Bone marrow (tissue), 2 donors: ENCODE measurements at regions not wholly inside any gene's neighbourhood (a gene's known extent, or its start where the extent isn't known, plus 50 kb on each side); places are given as distances from the start of the nearest gene placed in this dataset.
"Not testable (repeated sequence)": the region's sequence is repeated elsewhere in the genome, so short reads cannot be mapped to it uniquely, and the experiment has no call there.

Experiments
- DNase-seq, 2 donors: peaks; one replicate each; lab custom pipeline; 2025; lab: John Stamatoyannopoulos, UW

DNA sequence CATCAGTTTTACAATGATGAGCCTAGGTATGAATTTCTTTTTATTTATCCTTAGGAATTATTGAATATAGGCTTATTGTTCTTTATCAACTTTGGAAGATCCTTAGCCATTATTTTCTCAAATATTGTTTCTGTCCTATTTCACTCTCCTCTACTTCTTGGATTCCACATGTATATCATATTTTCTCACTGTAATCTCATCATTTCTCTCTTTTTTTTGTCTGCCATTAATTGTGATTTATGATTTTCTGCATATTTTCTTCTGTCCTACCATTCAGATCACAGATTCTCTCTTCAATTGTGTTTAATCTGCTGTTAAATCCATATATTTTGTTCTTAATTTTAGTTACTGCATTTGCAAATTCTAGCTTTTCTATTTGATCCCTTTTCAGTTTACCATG is 139.8 kb downstream of the ARRDC3 start:
- DNase-seq: no peak

DNA sequence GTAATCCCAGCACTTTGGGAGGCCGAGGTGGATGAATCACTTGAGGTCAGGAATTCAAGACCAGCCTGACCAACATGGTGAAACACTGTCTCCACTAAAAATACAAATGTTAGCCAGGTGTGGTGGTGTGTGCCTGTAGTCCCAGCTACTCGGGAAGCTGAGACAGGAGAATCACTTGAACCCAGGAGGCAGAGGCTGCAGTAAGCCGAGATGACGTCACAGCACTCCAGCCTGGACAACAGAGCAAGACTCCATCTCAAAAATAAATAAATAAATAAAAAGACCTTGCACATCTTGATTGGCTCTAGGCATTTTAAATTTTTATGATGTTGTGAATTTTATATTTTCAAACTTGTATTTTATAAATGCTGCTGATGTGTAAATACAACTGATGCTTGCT is 141.7 kb downstream of the ARRDC3 start:
- not testable (repeated sequence) for DNase-seq

GRCh38 chr5:91240175-91240574 is 142.9 kb downstream of the ARRDC3 start:
- no peak for DNase-seq

- DNase-seq: no peak
These were observed 147.8 kb downstream of the ARRDC3 start for GRCh38 chr5:91235271-91235694.

- no peak for DNase-seq
These were observed 150.6 kb downstream of the ARRDC3 start for GRCh38 chr5:91232523-91232922.

DNA sequence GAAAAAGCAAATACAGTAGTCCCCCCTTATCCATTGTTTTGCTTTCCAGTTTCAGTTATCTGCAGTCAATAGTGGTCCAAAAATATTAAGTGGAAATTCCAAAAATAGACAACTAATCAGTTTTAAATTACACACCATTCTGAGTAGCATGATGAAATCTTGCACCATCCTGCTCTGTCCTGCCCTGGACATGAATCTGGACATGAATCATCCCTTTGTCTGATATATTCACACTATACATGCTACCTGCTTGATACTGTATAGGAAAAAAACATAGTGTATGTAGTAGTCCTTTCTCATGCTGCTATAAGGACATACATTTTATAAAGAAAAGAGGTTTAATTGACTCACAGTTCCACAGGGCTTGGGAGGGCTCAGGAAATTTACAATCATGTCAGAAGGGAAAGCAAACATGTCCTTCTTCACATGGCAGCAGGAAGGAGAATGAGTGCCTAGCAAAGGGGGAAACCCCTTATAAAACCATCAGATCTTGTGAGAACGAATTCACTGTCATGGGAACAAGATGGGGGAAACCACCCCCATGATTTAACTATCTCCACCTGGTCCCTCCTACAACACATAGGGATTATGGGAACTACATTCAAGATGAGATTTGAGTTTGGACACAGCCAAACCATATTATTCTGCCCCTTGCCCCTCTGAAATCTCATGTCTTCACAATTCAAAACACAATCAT is 153.9 kb downstream of the ARRDC3 start:
- DNase-seq: no peak

DNA sequence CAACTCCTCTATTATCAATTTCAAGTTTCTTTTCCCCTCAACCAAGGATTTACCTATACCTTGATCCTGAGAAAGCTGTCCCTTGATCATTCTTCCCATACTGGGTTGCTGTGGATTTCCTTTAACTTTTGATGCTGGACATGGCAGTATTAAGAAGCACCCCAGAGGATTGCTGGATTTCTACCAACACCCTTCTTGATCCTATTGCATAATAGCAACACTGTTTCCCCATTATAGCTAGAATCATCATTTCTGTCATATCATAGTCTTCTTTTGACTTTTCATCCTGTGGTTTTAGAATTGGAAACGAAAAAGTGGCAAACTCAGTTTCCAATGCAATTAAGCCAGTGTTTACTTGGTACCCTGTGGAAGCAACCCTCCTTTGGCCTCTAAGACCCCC is 154.9 kb downstream of the ARRDC3 start:
- DNase-seq: no peak

- no peak for DNase-seq
These were observed 157.1 kb downstream of the ARRDC3 start for GRCh38 chr5:91225848-91226686.

GRCh38 chr5:91224969-91225368 is 158.1 kb downstream of the ARRDC3 start:
- DNase-seq: no peak

- DNase-seq: no peak
These were observed 158.7 kb downstream of the ARRDC3 start for GRCh38 chr5:91224456-91224855.

GRCh38 chr5:91223886-91224285 is 159.2 kb downstream of the ARRDC3 start:
- DNase-seq: no peak

- DNase-seq: no peak
These were observed 160.6 kb downstream of the ARRDC3 start for GRCh38 chr5:91222482-91222881.

- no peak for DNase-seq
These were observed 161.2 kb downstream of the ARRDC3 start for GRCh38 chr5:91221917-91222316.

- DNase-seq: peak in 1 of 2 donors; percentile 40
These were observed 163.2 kb downstream of the ARRDC3 start for GRCh38 chr5:91219803-91220371.

DNA sequence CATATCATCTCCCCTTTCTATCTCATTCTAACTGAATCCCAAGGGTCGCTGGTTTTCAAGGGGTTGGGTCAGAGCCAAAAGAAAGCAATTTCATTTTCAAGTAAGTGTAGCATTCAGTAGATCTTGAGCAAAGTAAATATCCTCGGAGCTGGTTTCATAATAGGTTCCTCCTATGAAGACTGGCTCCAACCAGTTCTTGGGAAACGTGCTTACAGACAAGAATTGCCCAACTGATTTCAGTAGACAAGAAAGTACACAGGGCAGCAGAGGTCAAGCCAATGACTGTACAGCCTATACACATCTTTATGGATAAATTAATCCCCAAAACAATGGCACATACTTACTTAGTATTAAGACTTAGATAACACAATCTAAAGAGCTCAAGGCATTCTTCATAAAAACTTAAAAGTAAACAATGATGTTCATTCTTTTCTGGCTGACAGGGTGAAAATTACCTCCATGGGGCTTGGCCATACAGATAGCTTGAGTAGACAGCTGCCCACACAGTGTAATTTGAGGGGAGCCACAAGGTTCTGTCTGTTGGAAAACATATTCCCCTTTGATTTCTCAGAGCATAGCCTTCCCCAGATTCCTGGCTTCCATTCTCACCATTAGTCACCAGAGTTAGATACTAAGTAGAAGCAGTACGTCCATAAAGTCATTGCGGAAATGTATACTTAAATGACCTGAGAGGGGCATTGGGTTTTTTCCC is 163.9 kb downstream of the ARRDC3 start:
- DNase-seq: peak in 1 of 2 donors; percentile 20

GRCh38 chr5:91217859-91218258 is 165.3 kb downstream of the ARRDC3 start:
- DNase-seq: no peak

DNA sequence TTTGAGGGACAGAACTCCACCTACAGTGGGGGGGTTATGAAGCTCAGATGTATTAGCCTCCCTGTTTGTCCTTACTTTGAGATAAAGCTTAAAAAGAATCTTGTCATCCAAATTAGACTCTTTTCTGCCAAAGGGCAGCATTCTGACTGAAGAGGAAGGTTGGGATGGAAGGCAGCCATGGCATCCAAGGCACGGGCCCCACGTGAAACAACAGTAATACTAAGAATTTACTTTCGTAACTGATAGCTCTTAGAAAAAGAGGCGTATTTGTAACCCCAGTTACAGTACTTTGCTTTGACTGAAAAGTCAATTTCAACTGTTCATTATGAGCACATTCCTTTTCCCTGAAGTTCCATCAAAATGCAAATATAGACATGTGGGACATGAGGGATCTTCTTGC is 168.5 kb downstream of the ARRDC3 start:
- no peak for DNase-seq
